Keratinocyte (primary cell): ENCODE measurements at regions not wholly inside any gene's neighbourhood (a gene's known extent, or its start where the extent isn't known, plus 50 kb on each side); places are given as distances from the start of the nearest gene placed in this dataset.

Experiments used
- CTCF ChIP-seq, 3 experiments: IDR thresholded peaks in 1 of 3; conservative IDR thresholded peaks in 1 of 3; optimal IDR thresholded peaks in 1 of 3; 2 replicates in 2 of 3; 3 replicates in 1 of 3; pipeline versions ENCODE3 to v1.5.1; 2011; ENCODE audit warnings: low read length in 3 of 3, mild to moderate bottlenecking in 3 of 3, moderate library complexity in 2 of 3, control low read depth in 1 of 3, inconsistent platforms in 1 of 3; ENCODE audit not compliant: insufficient read depth in 2 of 3; ENCODE audit errors: extremely low read depth in 1 of 3
- EZH2 ChIP-seq: IDR thresholded peaks from one replicate; pipeline ENCODE4 v1.6.1; 2012; ENCODE audit warnings: inconsistent platforms, mild to moderate bottlenecking, low read length, moderate library complexity

- TF ChIP-seq CTCF (optimal IDR thresholded peaks at IDR 0.05 in 1 of 3, IDR thresholded peaks at IDR 0.05 in 1 of 3, conservative IDR thresholded peaks at IDR 0.05 in 1 of 3; ENCODE audit: extremely low read depth in 1 of 3, insufficient read depth in 2 of 3, low read length in 3 of 3) (no peak), EZH2 (no peak)
Observed at GRCh38 chr2:38154395-38154794, 78.4 kb upstream of the CYP1B1 start.
